ENCODE measurements at regions not wholly inside any gene's neighbourhood (a gene's known extent, or its start where the extent isn't known, plus 50 kb on each side); places are given as distances from the start of the nearest gene placed in this dataset.
A peak's percentile ranks its signal among the peaks of the same experiment; 100 is the strongest.

DNA sequence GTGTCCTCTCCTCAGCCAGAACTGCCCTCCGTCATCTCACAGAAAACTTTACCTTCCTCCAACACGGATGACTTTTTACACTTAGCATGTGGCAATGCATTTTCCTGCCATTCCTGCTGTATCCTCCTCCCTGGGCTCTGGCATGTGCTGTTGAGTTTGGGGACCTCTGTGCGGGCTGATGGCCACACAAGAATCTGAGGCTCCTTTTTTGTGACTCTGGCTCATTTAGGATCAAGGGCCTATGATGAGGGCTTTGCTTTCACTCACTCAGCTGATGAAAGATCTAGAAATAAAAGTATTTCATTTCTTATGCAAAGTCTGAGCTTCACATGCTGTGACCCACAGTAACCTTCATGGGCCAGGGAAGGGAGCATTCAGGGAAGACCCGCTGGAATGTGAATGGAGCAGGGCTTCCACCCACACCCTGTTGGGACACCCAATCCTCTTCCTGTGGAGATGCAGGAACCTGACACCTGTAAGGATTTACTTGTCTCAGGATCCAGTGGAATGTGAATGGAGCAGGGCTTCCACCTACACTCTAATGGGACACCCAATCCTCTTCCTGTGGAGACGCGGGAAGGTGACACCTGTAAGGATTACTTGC lies 500.3 kb upstream of the MKI67 start:
- Histone ChIP-seq H3K4me2 (no peak overlapping the region), H3K27ac (no peak overlapping the region), H3K27me3 (no peaks in the 10 kb centered on the region), H4K20me1 (no peaks in the 10 kb centered on the region), H3K36me3 (no peaks in the 10 kb centered on the region), H3K9ac (no peak overlapping the region), H3K9me3 (no peaks in the 10 kb centered on the region), H3K4me3 (no peak overlapping the region), H3K4me1 (no peaks in the 10 kb centered on the region)
- no peak for TF ChIP-seq Cebpa-rat (IDR thresholded peaks at IDR 0.05)

GRCh38 chr10:128627811-128628210 lies 501.6 kb upstream of the MKI67 start:
- no peak for TF ChIP-seq Cebpa-rat (IDR thresholded peaks at IDR 0.05)
- no peak overlapping the region for H3K4me3 ChIP-seq
- no peaks in the 10 kb centered on the region for H3K4me1 ChIP-seq
- H3K27ac ChIP-seq = no peak overlapping the region
- H3K9me3 ChIP-seq = no peaks in the 10 kb centered on the region
- no peak overlapping the region for H3K4me2 ChIP-seq
- no peaks in the 10 kb centered on the region for H4K20me1 ChIP-seq
- no peaks in the 10 kb centered on the region for H3K36me3 ChIP-seq
- no peaks in the 10 kb centered on the region for H3K27me3 ChIP-seq
- no peak overlapping the region for H3K9ac ChIP-seq

DNA sequence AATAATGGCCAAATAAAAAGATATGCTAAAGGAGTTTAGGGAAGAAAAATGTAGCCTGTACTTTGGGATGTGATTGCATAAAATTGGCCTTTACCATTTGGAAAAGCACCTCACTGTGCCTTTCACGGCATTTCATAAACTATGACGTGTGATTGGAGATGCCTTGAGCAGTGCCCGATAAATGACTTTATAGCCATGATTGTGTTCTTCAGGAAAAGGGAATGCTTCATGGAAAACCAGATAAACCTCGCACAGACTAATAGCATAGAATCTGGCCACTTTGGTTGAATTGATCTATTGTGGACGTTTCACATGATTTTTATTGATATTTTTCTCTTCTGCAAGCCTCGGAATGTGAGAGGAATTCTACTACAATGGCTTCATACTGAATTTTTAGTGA lies 502.0 kb upstream of the MKI67 start:
- H3K4me2 ChIP-seq = no peak overlapping the region
- H3K4me1 ChIP-seq = no peaks in the 10 kb centered on the region
- no peaks in the 10 kb centered on the region for H3K27me3 ChIP-seq
- no peak overlapping the region for H3K9ac ChIP-seq
- H4K20me1 ChIP-seq = no peaks in the 10 kb centered on the region
- no peaks in the 10 kb centered on the region for H3K9me3 ChIP-seq
- H3K27ac ChIP-seq = no peak overlapping the region
- no peaks in the 10 kb centered on the region for H3K36me3 ChIP-seq
- no peak for TF ChIP-seq Cebpa-rat (IDR thresholded peaks at IDR 0.05)
- H3K4me3 ChIP-seq = no peak overlapping the region

DNA sequence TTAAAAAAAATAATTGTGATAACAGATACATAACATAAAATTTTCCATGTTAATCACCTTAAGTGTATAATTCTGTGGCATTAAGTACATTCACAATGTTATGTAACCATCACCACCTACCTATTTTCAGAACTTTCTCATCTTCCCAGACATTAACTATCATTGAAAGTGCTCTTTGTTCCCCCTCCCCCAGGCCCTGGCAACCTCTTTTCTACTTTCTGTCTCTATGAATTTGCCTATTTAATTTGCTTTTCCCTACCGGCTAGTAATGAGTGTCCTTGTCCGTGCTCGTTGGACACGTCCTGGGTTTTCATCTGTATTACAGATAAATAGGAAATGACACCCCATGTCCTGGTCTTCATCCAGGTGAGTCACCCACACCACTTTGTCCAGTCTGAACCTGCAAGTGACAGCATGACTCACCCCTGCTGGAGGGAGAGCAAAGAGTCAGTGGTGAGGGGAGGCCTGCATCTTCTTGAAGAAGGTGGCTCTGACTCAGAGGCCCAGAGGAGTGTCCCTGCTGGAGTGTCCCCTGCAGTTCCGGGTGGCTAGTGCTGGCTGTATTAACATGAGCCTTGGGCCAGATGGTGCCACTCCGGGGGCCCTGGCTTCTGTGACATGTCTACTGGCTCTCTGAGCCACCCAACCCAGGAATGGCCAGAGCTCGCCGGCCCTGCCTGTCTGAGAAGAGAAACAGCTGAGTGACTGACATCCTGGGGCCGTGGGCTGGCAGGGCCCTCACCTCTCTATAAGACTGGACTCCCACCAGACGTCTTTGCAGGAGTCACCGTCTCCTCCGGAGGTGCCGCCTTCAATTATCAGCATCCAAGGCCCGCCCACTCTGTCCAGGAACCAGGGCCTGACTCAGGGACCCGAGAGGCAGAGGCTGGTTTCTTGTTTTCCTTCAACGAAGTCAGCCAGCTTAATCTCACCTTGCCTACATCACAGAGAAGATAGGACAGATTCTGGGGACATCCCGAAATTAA lies 503.2 kb upstream of the MKI67 start:
- no peak overlapping the region for H3K27ac ChIP-seq

DNA sequence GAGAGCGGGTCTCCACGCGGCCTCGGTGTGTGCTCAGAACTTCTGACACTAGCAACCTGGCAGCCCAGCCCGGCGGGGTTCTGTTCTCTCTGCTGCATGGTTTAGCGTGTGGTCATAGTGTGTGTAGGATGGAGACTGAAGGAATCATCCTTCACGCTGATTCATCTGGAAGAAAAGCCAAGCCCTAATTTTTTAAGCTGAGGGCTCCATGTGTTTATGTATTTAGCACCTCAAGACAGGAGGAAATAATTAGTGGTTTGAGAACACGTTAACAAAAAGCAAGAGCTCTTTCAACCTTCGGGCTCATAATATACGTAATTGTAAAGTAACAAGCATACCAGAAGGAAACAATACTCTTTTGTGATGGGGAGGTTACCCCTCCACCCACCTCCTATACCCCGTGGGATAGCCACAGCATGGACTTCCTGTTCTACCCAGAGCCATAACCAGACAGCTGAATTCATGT lies 504.6 kb upstream of the MKI67 start:
- H3K9ac ChIP-seq = no peak overlapping the region
- no peak overlapping the region for H3K4me3 ChIP-seq
- no peaks in the 10 kb centered on the region for H3K9me3 ChIP-seq
- peaks cover 8% of the 10 kb centered on the region; the same call in 1 of the 2 replicates for H3K4me1 ChIP-seq
- H3K4me2 ChIP-seq = no peak overlapping the region
- H3K27me3 ChIP-seq = no peaks in the 10 kb centered on the region
- H3K36me3 ChIP-seq = no peaks in the 10 kb centered on the region
- no peaks in the 10 kb centered on the region for H4K20me1 ChIP-seq
- H3K27ac ChIP-seq = no peak overlapping the region
- no peak for TF ChIP-seq Cebpa-rat (IDR thresholded peaks at IDR 0.05)

More for the DNA sequence above, 503.2 kb upstream of the MKI67 start:
- no peak for TF ChIP-seq Cebpa-rat (IDR thresholded peaks at IDR 0.05)
- Histone ChIP-seq H3K4me2 (no peak overlapping the region), H3K9me3 (no peaks in the 10 kb centered on the region), H4K20me1 (no peaks in the 10 kb centered on the region), H3K36me3 (no peaks in the 10 kb centered on the region), H3K27me3 (no peaks in the 10 kb centered on the region), H3K4me3 (no peak overlapping the region), H3K9ac (no peak overlapping the region), H3K4me1 (no peaks in the 10 kb centered on the region)

GRCh38 chr10:128631801-128632241 lies 505.6 kb upstream of the MKI67 start:
- Histone ChIP-seq H3K4me1 (peaks cover 8% of the 10 kb centered on the region; the same call in 1 of the 2 replicates), H3K27me3 (no peaks in the 10 kb centered on the region), H3K4me2 (no peak overlapping the region), H3K36me3 (no peaks in the 10 kb centered on the region), H3K9ac (no peak overlapping the region), H3K4me3 (no peak overlapping the region), H4K20me1 (no peaks in the 10 kb centered on the region), H3K27ac (no peak overlapping the region), H3K9me3 (no peaks in the 10 kb centered on the region)
- no peak for TF ChIP-seq Cebpa-rat (IDR thresholded peaks at IDR 0.05)

- Histone ChIP-seq H3K27me3 (no peaks in the 10 kb centered on the region), H3K36me3 (no peaks in the 10 kb centered on the region), H3K9ac (0 out of 2 replicates have a peak overlapping the region, but pooled peaks have one; percentile 16), H3K4me3 (no peak overlapping the region), H3K4me1 (peaks cover 8% of the 10 kb centered on the region; the same call in 1 of the 2 replicates), H3K9me3 (no peaks in the 10 kb centered on the region), H3K4me2 (no peak overlapping the region), H3K27ac (no peak overlapping the region), H4K20me1 (no peaks in the 10 kb centered on the region)
- no peak for TF ChIP-seq Cebpa-rat (IDR thresholded peaks at IDR 0.05)
Observed at GRCh38 chr10:128632694-128633093, 506.5 kb upstream of the MKI67 start.

- H4K20me1 ChIP-seq = no peaks in the 10 kb centered on the region
- no peaks in the 10 kb centered on the region for H3K9me3 ChIP-seq
- H3K27ac ChIP-seq = no peak overlapping the region
- no peaks in the 10 kb centered on the region for H3K36me3 ChIP-seq
- H3K27me3 ChIP-seq = no peaks in the 10 kb centered on the region
- H3K4me3 ChIP-seq = no peak overlapping the region
- H3K4me2 ChIP-seq = no peak overlapping the region
- TF ChIP-seq Cebpa-rat (IDR thresholded peaks at IDR 0.05) = no peak
- peaks cover 8% of the 10 kb centered on the region; the same call in 1 of the 2 replicates for H3K4me1 ChIP-seq
- no peak overlapping the region for H3K9ac ChIP-seq
Observed at GRCh38 chr10:128633864-128634540, 507.8 kb upstream of the MKI67 start.

- Histone ChIP-seq H3K36me3 (no peaks in the 10 kb centered on the region), H3K9me3 (no peaks in the 10 kb centered on the region), H3K9ac (no peak overlapping the region), H3K4me3 (no peak overlapping the region), H3K27me3 (no peaks in the 10 kb centered on the region), H3K4me2 (no peak overlapping the region), H3K27ac (no peak overlapping the region), H3K4me1 (no peaks in the 10 kb centered on the region), H4K20me1 (no peaks in the 10 kb centered on the region)
- no peak for TF ChIP-seq Cebpa-rat (IDR thresholded peaks at IDR 0.05)
Observed at GRCh38 chr10:128642023-128642422, 515.8 kb upstream of the MKI67 start.
